NCI-H187 (cell line): ENCODE measurements at regions not wholly inside any gene's neighbourhood (a gene's known extent, or its start where the extent isn't known, plus 50 kb on each side); places are given as distances from the start of the nearest gene placed in this dataset.

Experiments used
- DNase-seq, 2 experiments: peaks; one replicate each; lab custom pipeline; 2025; lab: John Stamatoyannopoulos, UW

- no peak for DNase-seq
Measured at GRCh38 chr16:51665436-51665998, 514.4 kb upstream of the SALL1 start.

GRCh38 chr16:51658531-51658930, 507.5 kb upstream of the SALL1 start:
- DNase-seq: no peak

GRCh38 chr16:51657848-51658247, 506.8 kb upstream of the SALL1 start:
- DNase-seq: no peak

GRCh38 chr16:51655249-51655648, 504.2 kb upstream of the SALL1 start:
- no peak for DNase-seq

- no peak for DNase-seq
Measured at GRCh38 chr16:51651061-51651466, 500.0 kb upstream of the SALL1 start.

- no peak for DNase-seq
Measured at GRCh38 chr16:51649631-51650030, 498.6 kb upstream of the SALL1 start.

- DNase-seq: no peak
Measured at GRCh38 chr16:51648526-51648925, 497.5 kb upstream of the SALL1 start.

GRCh38 chr16:51641191-51641765, 490.2 kb upstream of the SALL1 start:
- no peak for DNase-seq

- no peak for DNase-seq
Measured at GRCh38 chr16:51640196-51640595, 489.1 kb upstream of the SALL1 start.

- no peak for DNase-seq
Measured at GRCh38 chr16:51638339-51639135, 487.5 kb upstream of the SALL1 start.

- no peak for DNase-seq
Measured at GRCh38 chr16:51637770-51638094, 486.7 kb upstream of the SALL1 start.

- no peak for DNase-seq
Measured at GRCh38 chr16:51636920-51637769, 486.1 kb upstream of the SALL1 start.

GRCh38 chr16:51635181-51635580, 484.1 kb upstream of the SALL1 start:
- no peak for DNase-seq

- no peak for DNase-seq
Measured at GRCh38 chr16:51630076-51630475, 479.0 kb upstream of the SALL1 start.

GRCh38 chr16:51629576-51629975, 478.5 kb upstream of the SALL1 start:
- DNase-seq: no peak

- no peak for DNase-seq
Measured at GRCh38 chr16:51624080-51624775, 473.2 kb upstream of the SALL1 start.

- DNase-seq: no peak
Measured at GRCh38 chr16:51621610-51622009, 470.5 kb upstream of the SALL1 start.

- DNase-seq: no peak
Measured at GRCh38 chr16:51615141-51615540, 464.1 kb upstream of the SALL1 start.

GRCh38 chr16:51607201-51607651, 456.2 kb upstream of the SALL1 start:
- no peak for DNase-seq

- DNase-seq: no peak
Measured at GRCh38 chr16:51596247-51596646, 445.2 kb upstream of the SALL1 start.

- DNase-seq: no peak
Measured at GRCh38 chr16:51592535-51593300, 441.6 kb upstream of the SALL1 start.
